SK-N-SH (cell line): ENCODE measurements at regions not wholly inside any gene's neighbourhood (a gene's known extent, or its start where the extent isn't known, plus 50 kb on each side); places are given as distances from the start of the nearest gene placed in this dataset.

ENCODE experiments used
- CTCF ChIA-PET: fragments of 300-600, 350-600 bp; formaldehyde crosslinking; extraction: SDS; loops from one replicate; lab custom pipeline; 2021; lab: Yijun Ruan, JAX
- POLR2A ChIA-PET: fragments of 350-600 bp; sonication (Branson Sonifier 250); formaldehyde crosslinking; extraction: SDS; loops from one replicate; lab custom pipeline; 2020; ENCODE audit warnings: antibody characterized with exemption, inconsistent platforms; lab: Yijun Ruan, JAX
- DNase-seq: peaks from one replicate; pipeline ENCODE4 v3.0.0; 2012
- H2AFZ ChIP-seq: fragments of 200-600 bp; sonication (generic); 2 replicates; pipeline ENCODE4 v1.8.1; 2016; ENCODE audit warnings: antibody characterized with exemption, mild to moderate bottlenecking, low read depth
- H3F3A ChIP-seq: fragments of 200-600 bp; sonication (generic); replicated peaks from 2 replicates; pipeline ENCODE3; 2016; ENCODE audit warnings: antibody characterized with exemption, mild to moderate bottlenecking; ENCODE audit not compliant: insufficient read depth
- H3K27ac ChIP-seq, 2 experiments: fragments of 200-500 bp in 1 of 2; fragments of 200-600 bp in 1 of 2; sonication (Bioruptor generic) in 1 of 2; sonication (generic), shearing (Covaris generic) in 1 of 2; 2 replicates each; pipeline versions ENCODE4 v1.5.1 to v1.6.1; 2014 to 2016; ENCODE audit warnings: low read depth in 2 of 2, inconsistent platforms in 1 of 2, low read length in 1 of 2, mild to moderate bottlenecking in 1 of 2, mixed read lengths in 1 of 2
- H3K27me3 ChIP-seq: fragments of 200-600 bp; sonication (generic), shearing (Covaris generic); 2 replicates; pipeline ENCODE4 v1.6.1; 2016; ENCODE audit warnings: mixed run types; ENCODE audit not compliant: insufficient read depth
- H3K36me3 ChIP-seq, 2 experiments: fragments of 200-500 bp in 1 of 2; fragments of 200-600 bp in 1 of 2; sonication (Bioruptor generic) in 1 of 2; sonication (generic) in 1 of 2; replicated peaks in 1 of 2; 2 replicates each; pipeline versions ENCODE3 to v1.5.1; 2014 to 2016; ENCODE audit warnings: low read length in 1 of 2, mild to moderate bottlenecking in 1 of 2; ENCODE audit not compliant: insufficient read depth in 2 of 2, control insufficient read depth in 1 of 2
- H3K4me1 ChIP-seq, 2 experiments: fragments of 200-500 bp in 1 of 2; fragments of 200-600 bp in 1 of 2; sonication (Bioruptor generic) in 1 of 2; sonication (generic), shearing (Covaris generic) in 1 of 2; 2 replicates each; pipeline versions ENCODE4 v1.5.1 to v1.6.1; 2014 to 2016; ENCODE audit warnings: low read depth in 1 of 2, low read length in 1 of 2, mixed run types in 1 of 2; ENCODE audit not compliant: insufficient read depth in 2 of 2, control insufficient read depth in 1 of 2
- H3K4me2 ChIP-seq: fragments of 200-600 bp; sonication (generic), shearing (Covaris generic); 2 replicates; pipeline ENCODE4 v1.6.1; 2017; ENCODE audit warnings: mixed run types
- H3K4me3 ChIP-seq, 2 experiments: fragments of 200-500 bp in 1 of 2; fragments of 200-600 bp in 1 of 2; sonication (Bioruptor generic) in 1 of 2; sonication (generic), shearing (Covaris generic) in 1 of 2; 2 replicates each; pipeline versions ENCODE4 v1.5.1 to v1.8.1; 2014 to 2016; ENCODE audit warnings: low read depth in 2 of 2, inconsistent platforms in 1 of 2, low read length in 1 of 2, mild to moderate bottlenecking in 1 of 2, mixed read lengths in 1 of 2, moderate library complexity in 1 of 2
- H3K79me2 ChIP-seq: fragments of 200-600 bp; sonication (generic); 2 replicates; pipeline ENCODE4 v1.8.1; 2017; ENCODE audit warnings: mild to moderate bottlenecking; ENCODE audit not compliant: insufficient read depth
- H3K9ac ChIP-seq: fragments of 200-600 bp; sonication (generic); 2 replicates; pipeline ENCODE4 v1.6.1; 2017; ENCODE audit warnings: mixed run types
- H3K9me2 ChIP-seq: fragments of 200-600 bp; sonication (generic); 2 replicates; pipeline ENCODE4 v1.6.1; 2017; ENCODE audit warnings: mixed run types
- H3K9me3 ChIP-seq: fragments of 200-600 bp; sonication (generic); 2 replicates; pipeline ENCODE4 v1.6.1; 2017; ENCODE audit warnings: mixed run types, mild to moderate bottlenecking, moderate library complexity
- H4K20me1 ChIP-seq: fragments of 200-600 bp; sonication (generic); 2 replicates; pipeline ENCODE4 v1.6.1; 2017; ENCODE audit warnings: mild to moderate bottlenecking, mixed run types; ENCODE audit not compliant: insufficient read depth
- ELF1 ChIP-seq: IDR thresholded peaks from 2 replicates; pipeline ENCODE4 v1.4.0; 2012
- FOXM1 ChIP-seq: IDR thresholded peaks from 2 replicates; pipeline ENCODE4 v1.4.0; 2012; ENCODE audit warnings: low read depth, mild to moderate bottlenecking
- GATA2 ChIP-seq: sonication (generic); formaldehyde crosslinking; IDR thresholded peaks from 2 replicates; pipeline ENCODE4 v1.5.0; 2020; ENCODE audit warnings: mild to moderate bottlenecking, missing genetic modification reagents
- JUND ChIP-seq: IDR thresholded peaks from 2 replicates; pipeline ENCODE4 v1.4.0; 2012
- MAX ChIP-seq: IDR thresholded peaks from 2 replicates; pipeline ENCODE4 v1.4.0; 2012; ENCODE audit warnings: low read depth
- MEF2A ChIP-seq: IDR thresholded peaks from 2 replicates; pipeline ENCODE4 v1.4.0; 2012; ENCODE audit warnings: low read depth, borderline replicate concordance
- MXI1 ChIP-seq: IDR thresholded peaks from 2 replicates; pipeline ENCODE4 v1.6.1; 2012; ENCODE audit warnings: mild to moderate bottlenecking, low read depth, low read length, improper control_type of control experiment
- NRF1 ChIP-seq: IDR thresholded peaks from 2 replicates; pipeline ENCODE4 v1.6.1; 2012; ENCODE audit warnings: low read depth, mild to moderate bottlenecking, low read length
- POLR2AphosphoS5 ChIP-seq: IDR thresholded peaks from 2 replicates; pipeline ENCODE4 v1.6.1; 2012; ENCODE audit warnings: low read depth, low read length
- RCOR1 ChIP-seq: fragments of 150-350 bp; IDR thresholded peaks from 2 replicates; pipeline ENCODE4 v1.6.1; 2017; ENCODE audit warnings: antibody characterized with exemption, low read length
- SIN3A ChIP-seq: IDR thresholded peaks from 2 replicates; pipeline ENCODE4 v1.6.1; 2012; ENCODE audit warnings: low read depth, mild to moderate bottlenecking, low read length, moderate library complexity, borderline replicate concordance
- SMC3 ChIP-seq: IDR thresholded peaks from 2 replicates; pipeline ENCODE4 v1.6.1; 2012; ENCODE audit warnings: low read depth, low read length, improper control_type of control experiment
- TEAD4 ChIP-seq: IDR thresholded peaks from 2 replicates; pipeline ENCODE4 v1.4.0; 2012; ENCODE audit warnings: mild to moderate bottlenecking, borderline replicate concordance; ENCODE audit not compliant: insufficient read depth
- YY1 ChIP-seq: IDR thresholded peaks from 2 replicates; pipeline ENCODE4 v1.4.0; 2012; ENCODE audit warnings: low read depth, mild to moderate bottlenecking
- WGBS: methylation state at CpG from one replicate; pipeline ENCODE4 v1.1.6; 2017; ENCODE audit warnings: low lambda C conversion rate; 5-methylcytosine and 5-hydroxymethylcytosine counted together
- TF ChIP-seq, protein P1 (sequence below): IDR thresholded peaks from 2 replicates; pipeline ENCODE4 v1.6.1; 2012; ENCODE audit warnings: mild to moderate bottlenecking, low read depth, low read length, moderate library complexity
- TF ChIP-seq, protein P2 (sequence below): IDR thresholded peaks from 2 replicates; pipeline ENCODE4 v1.4.0; 2012; ENCODE audit warnings: low read depth, borderline replicate concordance

DNA sequence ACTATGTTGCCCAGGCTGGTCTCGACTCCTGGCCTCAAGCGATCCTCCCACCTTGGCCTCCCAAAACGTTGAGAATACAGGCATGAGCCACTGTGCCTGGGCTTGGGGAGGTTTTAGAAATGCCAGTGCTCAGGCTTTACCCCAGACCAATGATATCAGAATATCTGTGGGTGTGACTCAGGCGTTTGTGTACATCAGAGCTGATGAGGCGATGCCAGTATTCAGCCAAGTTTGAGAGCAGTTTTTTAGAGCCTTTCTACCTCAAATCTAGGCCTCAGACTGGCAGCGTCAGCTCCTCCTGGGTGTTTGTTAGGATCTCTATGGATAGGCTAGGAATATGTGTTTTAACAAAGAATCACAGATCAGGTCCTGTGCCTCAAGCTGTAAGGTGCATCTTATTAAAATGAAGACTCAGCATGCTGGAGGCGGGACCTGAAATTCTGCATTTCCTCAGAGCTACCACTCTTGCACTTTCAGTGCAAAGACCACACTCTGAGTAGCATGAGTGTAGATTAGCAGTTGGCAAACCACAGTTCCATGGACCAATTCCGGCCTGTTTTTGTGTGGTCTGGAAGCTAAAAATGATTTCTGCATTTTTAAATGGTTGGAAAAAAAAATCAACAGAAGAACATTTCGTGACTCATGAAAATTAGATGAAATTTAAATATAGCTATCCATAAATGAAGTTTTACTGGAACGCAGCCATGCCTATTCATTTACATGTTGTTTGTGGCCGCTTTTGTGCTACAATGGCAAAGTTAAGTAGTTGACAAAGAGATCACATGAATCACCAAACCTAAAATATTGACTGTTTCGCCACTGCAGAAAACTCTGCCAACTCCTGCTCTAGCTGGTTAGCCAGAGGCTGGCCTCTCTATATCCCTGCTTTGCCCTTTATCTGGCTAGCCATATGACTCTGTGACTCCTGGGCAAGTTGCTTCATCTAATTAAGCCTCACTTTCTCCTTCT lies 92.2 kb downstream of the KLF4 start:
- DNase-seq: no peak
- WGBS: 44% methylated on average over 12 of the region's 12 CpGs

DNA sequence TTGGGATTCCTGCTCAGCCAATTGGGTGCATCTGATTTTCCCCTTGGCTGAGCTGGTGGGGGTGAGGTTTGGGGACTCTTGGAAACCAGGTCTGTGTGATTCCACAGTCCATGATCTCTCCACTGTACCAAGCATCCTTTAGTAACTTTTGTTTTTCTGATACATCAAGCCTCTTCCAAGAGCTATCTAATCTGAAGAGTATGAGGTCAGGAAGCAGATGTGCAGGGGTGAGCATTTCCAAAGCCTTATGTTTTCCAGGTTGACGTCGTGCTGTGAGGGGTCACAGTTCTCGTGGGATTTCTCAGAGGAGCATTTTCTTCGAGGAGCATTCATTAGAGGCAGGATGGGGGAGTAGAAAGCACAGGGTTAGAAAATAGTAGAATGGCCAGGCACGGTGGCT lies 95.3 kb downstream of the KLF4 start:
- no peak overlapping the region for H3K4me2 ChIP-seq
- H3K9ac ChIP-seq: no peak overlapping the region
- no peaks in the 10 kb centered on the region for H3K27me3 ChIP-seq
- H3K36me3 ChIP-seq: no peaks in the 10 kb centered on the region
- DNase-seq: no peak
- ChIA-PET CTCF (no interaction called here), POLR2A (no interaction called here)
- H3K9me3 ChIP-seq: no peaks in the 10 kb centered on the region
- WGBS: 30% methylated on average over 5 of the region's 5 CpGs
- no peaks in the 10 kb centered on the region for H4K20me1 ChIP-seq
- no peaks in the 10 kb centered on the region for H3K9me2 ChIP-seq
- no peaks in the 10 kb centered on the region for H3K4me1 ChIP-seq
- H2AFZ ChIP-seq: no peak overlapping the region
- no peak overlapping the region for H3K27ac ChIP-seq
- H3F3A ChIP-seq: no peaks in the 10 kb centered on the region
- H3K4me3 ChIP-seq: no peak overlapping the region
- no peaks in the 10 kb centered on the region for H3K79me2 ChIP-seq
- no peak for TF ChIP-seq ELF1
- TF ChIP-seq SIN3A: no peak
- TF ChIP-seq RCOR1: no peak
- TF ChIP-seq, protein P1, sequence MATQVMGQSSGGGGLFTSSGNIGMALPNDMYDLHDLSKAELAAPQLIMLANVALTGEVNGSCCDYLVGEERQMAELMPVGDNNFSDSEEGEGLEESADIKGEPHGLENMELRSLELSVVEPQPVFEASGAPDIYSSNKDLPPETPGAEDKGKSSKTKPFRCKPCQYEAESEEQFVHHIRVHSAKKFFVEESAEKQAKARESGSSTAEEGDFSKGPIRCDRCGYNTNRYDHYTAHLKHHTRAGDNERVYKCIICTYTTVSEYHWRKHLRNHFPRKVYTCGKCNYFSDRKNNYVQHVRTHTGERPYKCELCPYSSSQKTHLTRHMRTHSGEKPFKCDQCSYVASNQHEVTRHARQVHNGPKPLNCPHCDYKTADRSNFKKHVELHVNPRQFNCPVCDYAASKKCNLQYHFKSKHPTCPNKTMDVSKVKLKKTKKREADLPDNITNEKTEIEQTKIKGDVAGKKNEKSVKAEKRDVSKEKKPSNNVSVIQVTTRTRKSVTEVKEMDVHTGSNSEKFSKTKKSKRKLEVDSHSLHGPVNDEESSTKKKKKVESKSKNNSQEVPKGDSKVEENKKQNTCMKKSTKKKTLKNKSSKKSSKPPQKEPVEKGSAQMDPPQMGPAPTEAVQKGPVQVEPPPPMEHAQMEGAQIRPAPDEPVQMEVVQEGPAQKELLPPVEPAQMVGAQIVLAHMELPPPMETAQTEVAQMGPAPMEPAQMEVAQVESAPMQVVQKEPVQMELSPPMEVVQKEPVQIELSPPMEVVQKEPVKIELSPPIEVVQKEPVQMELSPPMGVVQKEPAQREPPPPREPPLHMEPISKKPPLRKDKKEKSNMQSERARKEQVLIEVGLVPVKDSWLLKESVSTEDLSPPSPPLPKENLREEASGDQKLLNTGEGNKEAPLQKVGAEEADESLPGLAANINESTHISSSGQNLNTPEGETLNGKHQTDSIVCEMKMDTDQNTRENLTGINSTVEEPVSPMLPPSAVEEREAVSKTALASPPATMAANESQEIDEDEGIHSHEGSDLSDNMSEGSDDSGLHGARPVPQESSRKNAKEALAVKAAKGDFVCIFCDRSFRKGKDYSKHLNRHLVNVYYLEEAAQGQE: no peak
- no peak for TF ChIP-seq YY1
- no peak for TF ChIP-seq POLR2AphosphoS5
- TF ChIP-seq, protein P2, sequence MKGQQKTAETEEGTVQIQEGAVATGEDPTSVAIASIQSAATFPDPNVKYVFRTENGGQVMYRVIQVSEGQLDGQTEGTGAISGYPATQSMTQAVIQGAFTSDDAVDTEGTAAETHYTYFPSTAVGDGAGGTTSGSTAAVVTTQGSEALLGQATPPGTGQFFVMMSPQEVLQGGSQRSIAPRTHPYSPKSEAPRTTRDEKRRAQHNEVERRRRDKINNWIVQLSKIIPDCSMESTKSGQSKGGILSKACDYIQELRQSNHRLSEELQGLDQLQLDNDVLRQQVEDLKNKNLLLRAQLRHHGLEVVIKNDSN: no peak
- no peak for TF ChIP-seq NRF1
- no peak for TF ChIP-seq MEF2A

More for the DNA sequence above, 92.2 kb downstream of the KLF4 start:
- Histone ChIP-seq H3K79me2 (no peaks in the 10 kb centered on the region), H3F3A (no peaks in the 10 kb centered on the region), H3K4me1 (no peaks in the 10 kb centered on the region), H3K9ac (no peak overlapping the region), H3K27me3 (no peaks in the 10 kb centered on the region), H4K20me1 (no peaks in the 10 kb centered on the region), H2AFZ (no peak overlapping the region), H3K9me2 (no peaks in the 10 kb centered on the region), H3K4me2 (no peak overlapping the region), H3K9me3 (no peaks in the 10 kb centered on the region), H3K4me3 (no peak overlapping the region), H3K36me3 (no peaks in the 10 kb centered on the region), H3K27ac (no peak overlapping the region)
- TF ChIP-seq MXI1 (no peak), MEF2A (no peak), FOXM1 (no peak), SMC3 (no peak), MAX (no peak), JUND (no peak), GATA2 (CRISPR knock-in tag) (no peak), TEAD4 (no peak), RCOR1 (no peak)
- TF ChIP-seq, protein P1: no peak
- TF ChIP-seq, protein P2: no peak
- ChIA-PET CTCF (interaction anchor here (1.1 to 3.8 kb wide), 2 partner anchors 28 to 56 kb away, joined by 3 to 18 read pairs; no protein-coding TSS in a partner anchor), POLR2A (no interaction called here)
